ENCODE measurements at regions not wholly inside any gene's neighbourhood (a gene's known extent, or its start where the extent isn't known, plus 50 kb on each side); places are given as distances from the start of the nearest gene placed in this dataset.

DNA sequence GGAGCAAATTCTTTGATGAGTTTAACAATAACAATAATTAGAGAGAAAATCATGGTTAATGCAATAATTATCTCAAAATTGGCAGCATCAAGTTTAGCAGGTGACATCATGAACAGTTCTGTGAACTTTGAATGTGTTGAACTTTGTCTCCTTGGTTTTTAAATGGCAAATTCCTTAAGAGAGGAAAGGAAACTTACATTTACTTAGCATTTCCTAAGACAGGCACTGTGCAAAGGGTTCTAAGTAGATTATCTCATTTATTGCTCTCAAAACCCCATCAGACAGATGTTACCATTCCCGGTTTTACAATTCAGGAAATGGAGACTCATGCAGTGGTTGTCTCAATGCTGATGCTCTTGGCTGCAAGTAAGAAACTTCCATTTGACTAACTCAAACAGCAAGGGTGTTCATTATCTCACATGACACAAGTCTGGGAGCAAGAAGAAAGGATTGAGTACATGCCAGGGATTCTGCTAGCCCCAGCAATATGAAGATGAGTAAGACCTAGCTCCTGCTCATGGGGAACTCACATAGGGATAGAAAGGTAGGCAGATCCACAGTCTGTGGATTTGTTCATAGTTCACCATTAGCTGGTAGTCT is 81.3 kb upstream of the ITGA6 start:
- H3K4me1 Mint-ChIP-seq, result peaks cover 11% of the 10 kb centered on the region
- no peak overlapping the region for H3K4me3 Mint-ChIP-seq
- peaks cover 4% of the 10 kb centered on the region for H3K36me3 Mint-ChIP-seq
- H3K27me3 Mint-ChIP-seq (ENCODE audit: low read depth), result no peaks in the 10 kb centered on the region
- H3K9me3 Mint-ChIP-seq, result peaks cover 37% of the 10 kb centered on the region
- no peak for DNase-seq (ENCODE audit: low spot score in 2 of 2, unreplicated experiment in 2 of 2)
- TF ChIP-seq, protein P1, sequence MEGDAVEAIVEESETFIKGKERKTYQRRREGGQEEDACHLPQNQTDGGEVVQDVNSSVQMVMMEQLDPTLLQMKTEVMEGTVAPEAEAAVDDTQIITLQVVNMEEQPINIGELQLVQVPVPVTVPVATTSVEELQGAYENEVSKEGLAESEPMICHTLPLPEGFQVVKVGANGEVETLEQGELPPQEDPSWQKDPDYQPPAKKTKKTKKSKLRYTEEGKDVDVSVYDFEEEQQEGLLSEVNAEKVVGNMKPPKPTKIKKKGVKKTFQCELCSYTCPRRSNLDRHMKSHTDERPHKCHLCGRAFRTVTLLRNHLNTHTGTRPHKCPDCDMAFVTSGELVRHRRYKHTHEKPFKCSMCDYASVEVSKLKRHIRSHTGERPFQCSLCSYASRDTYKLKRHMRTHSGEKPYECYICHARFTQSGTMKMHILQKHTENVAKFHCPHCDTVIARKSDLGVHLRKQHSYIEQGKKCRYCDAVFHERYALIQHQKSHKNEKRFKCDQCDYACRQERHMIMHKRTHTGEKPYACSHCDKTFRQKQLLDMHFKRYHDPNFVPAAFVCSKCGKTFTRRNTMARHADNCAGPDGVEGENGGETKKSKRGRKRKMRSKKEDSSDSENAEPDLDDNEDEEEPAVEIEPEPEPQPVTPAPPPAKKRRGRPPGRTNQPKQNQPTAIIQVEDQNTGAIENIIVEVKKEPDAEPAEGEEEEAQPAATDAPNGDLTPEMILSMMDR (IDR thresholded peaks at IDR 0.05; ENCODE audit: unreplicated experiment), result no peak
- H3K27ac Mint-ChIP-seq, result no peak overlapping the region

DNA sequence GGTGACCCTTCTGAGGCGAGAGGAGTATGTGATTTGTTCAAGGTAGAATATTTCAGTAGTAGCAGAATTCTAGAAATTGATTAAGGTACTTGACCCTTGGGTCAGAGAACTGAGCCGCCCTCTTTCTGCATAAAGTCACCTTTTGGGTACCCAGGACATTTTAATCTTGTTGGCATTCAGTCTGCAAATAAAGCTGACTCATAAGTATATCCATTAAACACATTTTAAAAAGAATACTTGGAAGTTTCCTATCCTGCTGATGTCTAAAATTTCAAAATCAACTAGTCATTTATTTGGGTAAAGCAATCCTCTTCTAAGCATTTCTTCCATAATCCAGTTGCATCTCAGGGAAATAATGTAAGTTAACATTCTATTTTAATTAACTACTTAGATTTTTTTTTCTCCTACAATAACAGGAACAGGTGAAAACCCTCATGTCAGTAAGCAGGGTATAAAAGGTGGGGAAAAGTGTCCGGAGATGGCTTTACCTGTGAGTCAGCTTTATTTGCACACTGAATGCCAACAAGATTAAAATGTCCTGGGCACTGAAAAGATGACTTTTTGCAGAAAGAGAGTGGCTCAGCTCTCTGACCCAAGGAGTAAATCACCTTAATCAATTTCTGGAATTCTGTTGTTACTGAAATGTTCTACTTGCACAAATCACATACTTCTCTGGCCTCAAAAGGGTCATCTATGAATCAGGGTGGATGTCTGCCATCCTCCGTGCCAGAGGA is 78.7 kb upstream of the ITGA6 start:
- Mint-ChIP-seq H3K27ac (no peak overlapping the region), H3K4me3 (no peak overlapping the region), H3K4me1 (peaks cover under 1% of the 10 kb centered on the region), H3K9me3 (peaks cover 34% of the 10 kb centered on the region), H3K36me3 (peaks cover 2% of the 10 kb centered on the region), H3K27me3 (ENCODE audit: low read depth) (no peaks in the 10 kb centered on the region)
- TF ChIP-seq, protein P1 (IDR thresholded peaks at IDR 0.05; ENCODE audit: unreplicated experiment), result no peak
- DNase-seq (ENCODE audit: low spot score in 2 of 2, unreplicated experiment in 2 of 2), result no peak

DNA sequence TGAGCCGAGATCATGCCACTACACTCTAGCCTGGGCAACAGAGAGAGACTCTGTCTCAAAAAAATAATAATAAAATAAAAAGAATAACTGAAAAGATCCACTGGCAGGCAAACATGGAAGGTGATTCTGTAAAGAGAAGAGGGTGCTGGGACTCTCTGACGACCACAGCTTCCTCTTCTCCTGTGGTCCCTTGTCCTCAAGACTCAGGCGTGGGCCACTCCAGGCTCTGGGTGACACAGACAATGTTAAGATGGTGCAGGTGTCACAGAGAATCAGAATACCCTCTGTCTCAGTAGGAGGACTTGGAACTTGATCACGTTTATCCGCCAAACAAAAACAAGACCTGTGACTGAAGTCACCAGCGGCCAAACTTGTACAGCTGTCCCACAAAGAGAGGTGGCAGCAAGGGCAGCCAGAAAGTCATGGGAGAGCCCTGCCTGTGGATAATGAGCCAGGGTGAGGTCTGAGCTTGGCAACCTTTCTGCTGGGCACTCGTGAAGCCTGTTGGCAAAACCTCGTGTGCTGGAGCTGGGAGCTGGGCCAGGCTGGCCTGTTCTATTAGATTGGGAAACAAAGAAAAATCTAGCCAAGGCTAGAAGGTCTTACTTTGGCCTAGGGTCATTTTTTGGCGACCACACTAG is 76.4 kb upstream of the ITGA6 start:
- no peak for DNase-seq (ENCODE audit: low spot score in 2 of 2, unreplicated experiment in 2 of 2)
- no peaks in the 10 kb centered on the region for H3K4me1 Mint-ChIP-seq
- no peaks in the 10 kb centered on the region for H3K27me3 Mint-ChIP-seq (ENCODE audit: low read depth)
- H3K27ac Mint-ChIP-seq, result no peak overlapping the region
- peaks cover 19% of the 10 kb centered on the region for H3K9me3 Mint-ChIP-seq
- TF ChIP-seq, protein P1 (IDR thresholded peaks at IDR 0.05; ENCODE audit: unreplicated experiment), result no peak
- H3K4me3 Mint-ChIP-seq, result no peak overlapping the region
- no peaks in the 10 kb centered on the region for H3K36me3 Mint-ChIP-seq

GRCh38 chr2:172351586-172351985 is 75.8 kb upstream of the ITGA6 start:
- no peaks in the 10 kb centered on the region for H3K4me1 Mint-ChIP-seq
- no peaks in the 10 kb centered on the region for H3K36me3 Mint-ChIP-seq
- TF ChIP-seq, protein P1 (IDR thresholded peaks at IDR 0.05; ENCODE audit: unreplicated experiment), result no peak
- no peak overlapping the region for H3K27ac Mint-ChIP-seq
- peaks cover 14% of the 10 kb centered on the region for H3K9me3 Mint-ChIP-seq
- no peaks in the 10 kb centered on the region for H3K27me3 Mint-ChIP-seq (ENCODE audit: low read depth)
- no peak for DNase-seq (ENCODE audit: low spot score in 2 of 2, unreplicated experiment in 2 of 2)
- H3K4me3 Mint-ChIP-seq, result no peak overlapping the region

GRCh38 chr2:172354347-172354746 is 73.0 kb upstream of the ITGA6 start:
- Mint-ChIP-seq H3K27ac (no peak overlapping the region), H3K4me1 (no peaks in the 10 kb centered on the region), H3K36me3 (no peaks in the 10 kb centered on the region), H3K27me3 (ENCODE audit: low read depth) (no peaks in the 10 kb centered on the region), H3K9me3 (no peaks in the 10 kb centered on the region), H3K4me3 (no peak overlapping the region)
- TF ChIP-seq, protein P1 (IDR thresholded peaks at IDR 0.05; ENCODE audit: unreplicated experiment), result no peak
- DNase-seq (ENCODE audit: low spot score in 2 of 2, unreplicated experiment in 2 of 2), result no peak
